ENCODE measurements at regions not wholly inside any gene's neighbourhood (a gene's known extent, or its start where the extent isn't known, plus 50 kb on each side); places are given as distances from the start of the nearest gene placed in this dataset.

- no peak for TF ChIP-seq POLR2AphosphoS5 (IDR thresholded peaks at IDR 0.05)
- no peak for TF ChIP-seq RAD21 (conservative IDR thresholded peaks at IDR 0.05)
- no peak for TF ChIP-seq CTCF (IDR thresholded peaks at IDR 0.05; ENCODE audit: poor library complexity, severe bottlenecking)
- TF ChIP-seq REST (IDR thresholded peaks at IDR 0.05; ENCODE audit: borderline replicate concordance): no peak
- no peak for TF ChIP-seq MXI1 (conservative IDR thresholded peaks at IDR 0.05; ENCODE audit: poor library complexity, severe bottlenecking)
- TF ChIP-seq EP300 (conservative IDR thresholded peaks at IDR 0.05; ENCODE audit: poor library complexity, severe bottlenecking): no peak
- TF ChIP-seq EZH2 (IDR thresholded peaks at IDR 0.05; ENCODE audit: borderline replicate concordance, insufficient read depth, low read length, poor library complexity, severe bottlenecking): no peak
- TF ChIP-seq TAF1 (IDR thresholded peaks at IDR 0.05; ENCODE audit: low read depth): no peak
- no peak for TF ChIP-seq SMC3 (conservative IDR thresholded peaks at IDR 0.05; ENCODE audit: poor library complexity)
Measured at GRCh38 chr15:38674448-38674847, 109.8 kb upstream of the RASGRP1 start.
